ENCODE measurements at regions not wholly inside any gene's neighbourhood (a gene's known extent, or its start where the extent isn't known, plus 50 kb on each side); places are given as distances from the start of the nearest gene placed in this dataset.

- no TSS peak for BruUV-seq (replicated peaks)
- Histone ChIP-seq H2AFZ (ENCODE audit: control insufficient read depth, low read depth, low read length) (no peak overlapping the region), H3K4me1 (ENCODE audit: control insufficient read depth, insufficient read depth, low read length) (no peaks in the 10 kb centered on the region; the same call in 1 of the 2 replicates), H4K20me1 (ENCODE audit: control insufficient read depth, insufficient read depth) (no peaks in the 10 kb centered on the region), H3K79me2 (ENCODE audit: control insufficient read depth, insufficient read depth, low read length) (no peaks in the 10 kb centered on the region), H3K27ac (ENCODE audit: control insufficient read depth, insufficient read depth) (no peak overlapping the region), H3K9ac (ENCODE audit: control insufficient read depth, insufficient read depth, low read length) (no peak overlapping the region), H3K36me3 (ENCODE audit: control insufficient read depth in 2 of 2, insufficient read depth in 2 of 2, low read length in 1 of 2) (no peaks in the 10 kb centered on the region), H3K4me2 (ENCODE audit: control insufficient read depth, insufficient read depth) (no peak overlapping the region), H3K27me3 (replicated peaks in 1 of 2; ENCODE audit: control insufficient read depth in 2 of 2, insufficient read depth in 2 of 2, low read length in 1 of 2) (no peaks in the 10 kb centered on the region), H3K4me3 (no peak overlapping the region), H3K9me3 (replicated peaks; ENCODE audit: control insufficient read depth, insufficient read depth, low read length) (no peaks in the 10 kb centered on the region)
- ChIA-PET SMC1A (ENCODE audit: uncharacterized antibody, unreplicated experiment) (interaction anchor here (0.8 to 3.3 kb wide), 12 partner anchors 9 to 146 kb away, joined by 3 to 31 read pairs (median 4); no protein-coding TSS in a partner anchor), POLR2A (interaction anchor here (1.0 to 1.6 kb wide), 3 partner anchors 23 to 75 kb away, joined by 3 read pairs; no protein-coding TSS in a partner anchor), RAD21 (ENCODE audit: unreplicated experiment) (interaction anchor here (0.9 to 2.4 kb wide), 10 partner anchors 9 to 144 kb away, joined by 3 to 15 read pairs (median 5); no protein-coding TSS in a partner anchor), CTCF (interaction anchor here (0.7 to 1.9 kb wide), 9 partner anchors 9 to 530 kb away, joined by 3 to 9 read pairs (median 4); no protein-coding TSS in a partner anchor)
- 58% methylated on average over 1 of the region's 1 CpG for WGBS (ENCODE audit: insufficient coverage, insufficient replicate concordance, low lambda C conversion rate, missing lambda C conversion rate)
- in situ Hi-C loops (cut with MboI) (no loop called here), intact Hi-C loops (cut with micrococcal nuclease; ENCODE audit: unreplicated experiment) (loop anchor here (10.0 kb wide), 1 partner anchor 509 kb away; no protein-coding TSS in a partner anchor)
- no peak for FAIRE-seq
- no peak for DNase-seq (ENCODE audit: low read depth, low spot score)
- peak; percentile 77 for ATAC-seq
- no peak for TF ChIP-seq SKIL (IDR thresholded peaks at IDR 0.05; ENCODE audit: low read depth, poor library complexity, severe bottlenecking)
- no peak for TF ChIP-seq STAT1 (conservative IDR thresholded peaks at IDR 0.05)
- no peak for TF ChIP-seq IRF4 (IDR thresholded peaks at IDR 0.05; ENCODE audit: low read depth, low read length)
- no peak for TF ChIP-seq ZBTB11 (CRISPR knock-in tag; IDR thresholded peaks at IDR 0.05)
- no peak for TF ChIP-seq JUND (IDR thresholded peaks at IDR 0.05; ENCODE audit: low read depth, low read length)
- no peak for TF ChIP-seq LARP7 (IDR thresholded peaks at IDR 0.05)
- no peak for TF ChIP-seq STAT3 (IDR thresholded peaks at IDR 0.05; ENCODE audit: low read depth, low read length)
- no peak for TF ChIP-seq POLR2A (IDR thresholded peaks at IDR 0.05; ENCODE audit: low read depth, low read length)
- no peak for TF ChIP-seq NFYA (IDR thresholded peaks at IDR 0.05; ENCODE audit: borderline replicate concordance, low read depth, low read length)
- no peak for TF ChIP-seq GATAD2B (conservative IDR thresholded peaks at IDR 0.05; ENCODE audit: low read depth)
- TF ChIP-seq MEF2A (IDR thresholded peaks at IDR 0.05; ENCODE audit: insufficient read depth, low read depth, low read length), result no peak
- no peak for TF ChIP-seq RBBP5 (conservative IDR thresholded peaks at IDR 0.05)
- TF ChIP-seq ZBTB33 (IDR thresholded peaks at IDR 0.05), result no peak
- no peak for TF ChIP-seq HDGF (IDR thresholded peaks at IDR 0.05)
- no peak for TF ChIP-seq CBX5 (IDR thresholded peaks at IDR 0.05; ENCODE audit: low read depth)
- no peak for TF ChIP-seq RAD21 (IDR thresholded peaks at IDR 0.05; ENCODE audit: insufficient read depth, low read depth, low read length)
- TF ChIP-seq CHD2 (IDR thresholded peaks at IDR 0.05; ENCODE audit: borderline replicate concordance, low read depth, low read length), result no peak
- no peak for TF ChIP-seq TARDBP (IDR thresholded peaks at IDR 0.05; ENCODE audit: borderline replicate concordance)
- peak; percentile 54; the same call in 1 of the 2 replicates for TF ChIP-seq DPF2 (IDR thresholded peaks at IDR 0.05)
Measured at GRCh38 chr9:111154081-111154562, 115.9 kb upstream of the LPAR1 start.

Measured in GM12878 (cell line).